ENCODE measurements at regions not wholly inside any gene's neighbourhood (a gene's known extent, or its start where the extent isn't known, plus 50 kb on each side); places are given as distances from the start of the nearest gene placed in this dataset.

DNA sequence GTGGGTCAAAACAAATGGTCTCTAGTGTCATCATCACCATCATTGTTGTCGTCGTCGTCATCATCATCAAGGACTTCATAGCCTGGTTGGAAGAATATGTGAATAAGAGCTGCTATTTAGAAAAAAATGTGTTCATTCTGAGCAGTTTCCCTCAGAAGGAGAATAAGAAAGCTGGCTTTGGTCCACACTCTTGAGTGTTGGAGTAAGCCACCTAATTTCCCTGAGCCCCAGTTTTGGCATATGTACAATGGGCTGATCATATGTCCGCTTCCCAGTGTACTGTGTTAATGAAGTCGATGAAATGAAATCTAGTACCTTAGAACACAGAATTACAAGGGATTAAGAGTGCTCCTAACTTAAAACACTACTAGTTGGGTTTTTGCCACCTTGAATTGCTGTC, 545.5 kb downstream of the CCDC171 start:
- DNase-seq (ENCODE audit: low spot score) = no peak

DNA sequence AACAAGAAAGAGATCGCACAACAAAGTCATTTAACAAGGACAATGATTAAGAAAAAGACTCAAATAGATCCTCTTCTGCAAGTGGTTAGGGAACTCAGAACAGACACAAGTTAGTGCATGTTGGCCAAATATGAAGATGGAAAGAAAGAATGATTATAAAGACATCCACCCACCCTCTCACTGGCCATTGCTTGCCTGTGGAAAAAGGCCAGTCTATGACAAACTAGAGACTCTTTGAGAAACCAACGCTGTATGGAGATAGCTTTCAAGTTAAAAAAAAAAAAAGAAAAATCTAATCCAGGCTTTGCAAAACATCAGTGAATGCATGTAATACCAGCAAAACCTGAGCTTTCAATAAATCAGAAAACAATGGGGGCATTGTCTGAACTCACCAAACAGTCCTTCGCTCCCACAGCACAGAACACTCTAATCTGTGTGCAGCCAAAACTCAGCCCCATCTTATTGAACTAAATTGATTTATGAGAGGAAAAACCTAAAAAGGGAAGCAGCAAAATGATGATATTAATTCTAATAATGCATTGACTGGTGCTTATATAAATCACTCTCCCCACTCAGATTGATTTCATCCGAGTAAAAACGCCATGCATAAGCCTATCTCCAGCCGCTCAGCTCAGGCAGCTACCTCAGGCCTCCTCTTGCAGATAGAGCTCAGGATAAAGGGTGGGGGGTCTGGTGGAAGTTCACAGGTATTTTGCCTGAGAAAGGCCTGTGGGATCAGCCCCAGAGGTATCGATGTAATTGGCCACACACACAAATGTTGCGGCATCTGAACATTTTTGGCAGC, 547.1 kb downstream of the CCDC171 start:
- DNase-seq (ENCODE audit: low spot score) = no peak

- no peak for DNase-seq (ENCODE audit: low spot score)
These were observed 547.8 kb downstream of the CCDC171 start for GRCh38 chr9:16100537-16101091.

- no peak for DNase-seq (ENCODE audit: low spot score)
These were observed 549.3 kb downstream of the CCDC171 start for GRCh38 chr9:16102154-16102553.

- DNase-seq (ENCODE audit: low spot score) = no peak
These were observed 551.0 kb downstream of the CCDC171 start for GRCh38 chr9:16103620-16104397.

- DNase-seq (ENCODE audit: low spot score) = no peak
These were observed 552.6 kb downstream of the CCDC171 start for GRCh38 chr9:16105168-16106020.

- DNase-seq (ENCODE audit: low spot score) = no peak
These were observed 553.3 kb downstream of the CCDC171 start for GRCh38 chr9:16106021-16106571.

DNA sequence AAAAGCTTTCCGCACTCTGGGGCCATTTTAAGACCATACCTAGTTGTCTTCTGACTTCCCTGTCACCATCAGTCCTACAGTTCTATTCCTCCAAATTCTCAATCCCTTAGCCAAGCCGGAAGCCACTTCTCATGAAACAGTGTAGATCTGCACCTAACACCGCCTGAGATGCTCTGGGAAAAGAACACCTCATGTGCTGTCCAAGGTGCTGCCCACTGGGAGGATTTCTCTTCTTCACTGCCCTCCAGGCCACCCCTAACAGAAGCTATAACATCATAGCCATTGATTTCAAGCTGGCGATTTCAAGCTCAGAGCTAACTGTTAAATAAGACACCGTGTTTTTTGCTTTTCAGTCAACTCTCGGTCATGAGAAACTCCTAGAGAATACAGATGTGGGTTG, 559.3 kb downstream of the CCDC171 start:
- DNase-seq (ENCODE audit: low spot score) = no peak

- DNase-seq (ENCODE audit: low spot score) = no peak
These were observed 563.2 kb downstream of the CCDC171 start for GRCh38 chr9:16115994-16116393.

- no peak for DNase-seq (ENCODE audit: low spot score)
These were observed 565.2 kb downstream of the CCDC171 start for GRCh38 chr9:16118043-16118442.

DNA sequence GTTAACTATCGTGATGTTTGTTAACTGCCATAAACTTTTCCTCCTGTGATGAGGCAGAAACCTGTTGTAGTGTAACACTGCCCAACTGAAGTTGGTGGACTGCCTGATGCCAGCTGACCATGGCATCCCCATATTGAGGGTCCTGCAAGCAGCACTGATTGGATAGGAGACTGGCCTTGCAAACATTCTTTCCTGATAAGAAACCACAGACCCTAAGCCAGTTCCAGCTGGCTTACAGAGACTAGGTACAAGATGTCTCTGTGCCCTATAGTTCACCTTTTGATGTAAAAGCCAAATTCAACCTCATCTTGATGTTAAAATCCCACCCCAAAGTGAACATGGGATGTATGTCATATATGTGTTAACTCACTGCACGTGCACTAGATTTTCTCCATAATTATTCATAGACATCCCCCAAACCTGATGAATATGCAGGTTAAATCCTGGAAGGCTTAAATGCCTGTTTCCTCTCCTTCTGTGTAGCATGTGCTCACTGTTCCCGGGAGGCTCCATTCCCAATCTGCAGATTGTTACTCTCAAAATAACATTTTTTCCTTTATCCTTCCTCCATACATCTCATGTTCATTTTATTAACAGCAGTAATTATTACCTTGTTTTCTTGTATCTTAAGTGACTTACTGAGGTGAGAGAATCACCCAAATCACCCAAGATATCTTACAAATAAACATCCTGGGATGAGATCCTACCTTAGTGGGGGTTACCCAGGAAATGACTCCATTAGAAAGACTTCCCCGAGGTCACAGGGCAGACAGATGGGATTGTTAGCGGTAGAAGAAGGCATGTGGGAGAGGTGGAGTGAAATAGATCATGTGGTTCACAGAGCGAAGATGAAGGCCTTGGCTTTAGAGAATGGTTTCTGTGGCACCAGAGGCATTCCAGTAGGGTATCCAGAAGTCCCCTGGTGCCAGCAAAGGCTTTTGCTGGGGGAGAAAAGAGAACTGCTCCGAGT, 566.7 kb downstream of the CCDC171 start:
- no peak for DNase-seq (ENCODE audit: low spot score)

DNA sequence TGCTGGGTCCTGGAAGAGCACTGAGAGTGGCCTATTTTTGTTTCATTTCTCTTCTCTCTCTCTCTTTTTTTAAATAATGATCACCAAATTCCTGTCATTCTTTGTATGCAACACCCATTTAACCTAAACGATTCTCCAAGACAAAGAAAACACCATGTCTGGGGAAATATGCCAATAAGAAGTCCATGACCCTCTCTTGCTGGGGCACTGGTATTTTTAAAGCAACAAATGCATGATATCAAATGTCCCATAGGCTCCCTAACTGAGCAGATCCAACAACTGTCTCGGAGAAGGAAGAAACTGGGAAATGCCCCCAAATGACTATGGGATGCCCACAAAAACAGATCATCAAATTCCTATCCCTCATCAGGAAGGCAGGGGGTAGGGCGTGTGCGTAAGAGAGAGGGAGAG, 567.4 kb downstream of the CCDC171 start:
- DNase-seq (ENCODE audit: low spot score) = no peak

- DNase-seq (ENCODE audit: low spot score) = no peak
These were observed 567.9 kb downstream of the CCDC171 start for GRCh38 chr9:16120727-16121126.

- DNase-seq (ENCODE audit: low spot score) = no peak
These were observed 568.3 kb downstream of the CCDC171 start for GRCh38 chr9:16121168-16121567.

GRCh38 chr9:16121601-16122286, 568.9 kb downstream of the CCDC171 start:
- DNase-seq (ENCODE audit: low spot score) = no peak

DNA sequence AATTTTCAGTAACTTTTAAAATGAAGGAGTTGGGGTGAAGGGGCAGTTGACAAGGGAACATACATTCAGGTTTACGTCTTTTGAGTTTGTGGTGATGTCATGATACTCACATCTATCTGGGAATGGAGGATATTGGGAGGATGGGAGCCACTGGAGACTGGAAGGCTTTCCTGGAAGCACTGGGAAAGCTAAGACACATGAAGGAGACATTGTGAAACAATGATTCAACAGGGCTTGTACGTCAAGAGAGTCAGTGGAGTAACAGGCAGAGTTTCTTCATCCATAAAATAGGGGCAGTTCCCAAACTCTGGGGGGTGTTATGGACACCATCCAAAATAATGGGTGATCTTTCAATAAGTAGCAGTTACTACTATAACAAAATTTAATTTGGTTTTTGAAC, 572.8 kb downstream of the CCDC171 start:
- DNase-seq (ENCODE audit: low spot score) = no peak

DNA sequence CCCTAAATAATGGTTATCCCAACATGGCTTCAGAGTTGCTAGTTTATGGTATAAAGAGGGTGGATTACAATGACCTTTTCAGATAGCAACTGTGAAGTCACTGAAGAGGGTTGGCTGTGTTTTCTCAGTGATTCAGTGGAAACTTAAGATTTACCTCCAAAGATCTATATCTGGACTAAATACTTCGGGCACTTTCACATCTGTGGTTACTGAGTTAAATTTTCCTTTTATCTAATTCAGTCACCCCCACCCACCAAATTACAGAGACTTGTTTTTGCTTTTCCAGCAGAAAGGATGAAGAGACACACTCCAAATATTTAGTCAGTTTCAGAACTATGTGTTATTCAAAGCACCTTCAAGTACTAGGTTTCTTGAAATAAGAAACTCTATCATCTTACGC, 573.2 kb downstream of the CCDC171 start:
- DNase-seq (ENCODE audit: low spot score) = no peak

GRCh38 chr9:16128003-16128402, 575.2 kb downstream of the CCDC171 start:
- no peak for DNase-seq (ENCODE audit: low spot score)

- DNase-seq (ENCODE audit: low spot score) = no peak
These were observed 578.4 kb downstream of the CCDC171 start for GRCh38 chr9:16131264-16131663.

- no peak for DNase-seq (ENCODE audit: low spot score)
These were observed 579.7 kb downstream of the CCDC171 start for GRCh38 chr9:16132513-16132912.
